Activated CD4-positive, alpha-beta T cell treated with anti-CD3 and anti-CD28 coated beads for 36 hours (primary cell): ENCODE measurements at regions not wholly inside any gene's neighbourhood (a gene's known extent, or its start where the extent isn't known, plus 50 kb on each side); places are given as distances from the start of the nearest gene placed in this dataset. TPM values are rescaled to one million over a fixed set of nuclear protein-coding genes. Genes with fewer than 3 reads are reported as not detected.

Source experiments
- ATAC-seq: fragments of 200-7000 bp; cut with Tn5 transposase; one replicate; pipeline ENCODE4 v1.10.0; 2021; ENCODE audit warnings: mild to moderate bottlenecking, moderate library complexity
- CTCF ChIA-PET: fragments of 350-600 bp; sonication (Branson Sonifier 250); formaldehyde crosslinking; loops from one replicate; lab custom pipeline; 2021; ENCODE audit warnings: antibody characterized with exemption; lab: Charles Lee
- POLR2A ChIA-PET: fragments of 350-600 bp; sonication (Branson Sonifier 250); formaldehyde crosslinking; loops from one replicate; lab custom pipeline; 2021; ENCODE audit warnings: antibody characterized with exemption, inconsistent platforms; lab: Charles Lee
- DNase-seq: peaks from one replicate; pipeline ENCODE4 v3.0.0-alpha.2; 2020
- H3K27ac Mint-ChIP-seq: one replicate; pipeline ENCODE4 v1.8.0; 2021; ENCODE audit warnings: mixed read lengths
- H3K27me3 Mint-ChIP-seq: one replicate; pipeline ENCODE4 v1.8.0; 2021; ENCODE audit warnings: mixed read lengths
- H3K36me3 Mint-ChIP-seq: one replicate; pipeline ENCODE4 v1.8.0; 2021; ENCODE audit warnings: low read depth, mixed read lengths
- H3K4me1 Mint-ChIP-seq: one replicate; pipeline ENCODE4 v1.8.0; 2021; ENCODE audit warnings: mixed read lengths
- H3K4me3 Mint-ChIP-seq: one replicate; pipeline ENCODE4 v1.8.0; 2021; ENCODE audit warnings: mild to moderate bottlenecking, moderate library complexity, mixed read lengths
- H3K9me3 Mint-ChIP-seq: one replicate; pipeline ENCODE4 v1.8.0; 2021; ENCODE audit warnings: low read depth, mixed read lengths
- intact Hi-C, 2 experiments: fragments of 100-400 bp; cut with DNase I in 1 of 2; cut with micrococcal nuclease in 1 of 2; formaldehyde crosslinking; loops; one replicate each; pipeline versions ENCODE4 v1.14.2 to v1.15.1; 2022 to 2024; cut with DNase I, micrococcal nuclease
- microRNA-seq: library from miRNA; unstranded; fragments of <30 nt; microRNA quantifications from one replicate; pipeline ENCODE4 v1.2.0, GENCODE V29; 2021; ENCODE audit warnings: borderline replicate concordance

DNA sequence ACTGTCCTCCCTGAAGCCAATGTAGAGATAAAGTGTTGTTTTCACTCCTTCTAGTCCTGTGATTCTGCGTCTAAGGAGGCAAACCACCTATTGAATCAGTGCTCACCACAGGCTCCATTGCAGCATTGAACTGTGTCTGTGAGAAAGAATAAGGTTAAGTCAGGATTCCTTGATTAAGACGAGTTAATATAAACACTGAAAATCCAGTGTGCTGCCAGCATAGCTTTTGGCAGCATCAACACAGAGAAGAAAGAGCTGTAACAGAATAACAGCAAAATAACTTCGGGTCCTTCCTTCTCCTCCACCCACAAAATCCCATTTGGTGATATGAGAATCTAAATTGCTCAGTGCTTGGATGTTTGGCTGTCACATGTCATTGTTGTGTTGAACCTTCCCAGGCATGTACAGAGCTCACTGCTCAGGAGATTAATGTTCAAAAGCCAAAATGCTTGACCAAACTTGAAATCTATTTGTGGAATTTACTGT, 185.2 kb upstream of the DDI1 start:
- DNase-seq, result no peak
- Mint-ChIP-seq H3K9me3 (no peaks in the 10 kb centered on the region), H3K27me3 (peaks cover 2% of the 10 kb centered on the region), H3K4me3 (no peak overlapping the region), H3K27ac (no peak overlapping the region), H3K4me1 (no peaks in the 10 kb centered on the region), H3K36me3 (no peaks in the 10 kb centered on the region)
- intact Hi-C loops, result no loop called here
- ATAC-seq, result no peak
- CTCF ChIA-PET, result interaction anchor here (0.6 kb wide), 1 partner anchor 498 kb away, joined by 3 read pairs; no protein-coding TSS in a partner anchor
- POLR2A ChIA-PET, result no interaction called here

Small RNA genes lying in the stretch of these regions (microRNA-seq; reads per million reads assigned to microRNA genes)
- not detected for gene MIR4693
